Glutamatergic neuron (in vitro differentiated cells): ENCODE measurements at regions not wholly inside any gene's neighbourhood (a gene's known extent, or its start where the extent isn't known, plus 50 kb on each side); places are given as distances from the start of the nearest gene placed in this dataset.

Experiments used
- DNase-seq: peaks from one replicate; pipeline ENCODE4 v3.0.0; 2022
- H3K27ac Mint-ChIP-seq: one replicate; pipeline ENCODE4 v1.8.0; 2020; ENCODE audit warnings: mild to moderate bottlenecking, mixed read lengths, inconsistent platforms; ENCODE audit not compliant: unreplicated experiment
- H3K27me3 Mint-ChIP-seq: one replicate; pipeline ENCODE4 v1.8.0; 2020; ENCODE audit warnings: mild to moderate bottlenecking, moderate library complexity, mixed read lengths, inconsistent platforms; ENCODE audit not compliant: unreplicated experiment
- H3K36me3 Mint-ChIP-seq: one replicate; pipeline ENCODE4 v1.8.0; 2020; ENCODE audit warnings: mild to moderate bottlenecking, mixed read lengths, inconsistent platforms; ENCODE audit not compliant: unreplicated experiment
- H3K4me1 Mint-ChIP-seq: one replicate; pipeline ENCODE4 v1.8.0; 2020; ENCODE audit warnings: mild to moderate bottlenecking, low read depth, mixed read lengths, inconsistent platforms; ENCODE audit not compliant: unreplicated experiment
- H3K4me3 Mint-ChIP-seq: one replicate; pipeline ENCODE4 v1.8.0; 2020; ENCODE audit warnings: mild to moderate bottlenecking, mixed read lengths, inconsistent platforms; ENCODE audit not compliant: unreplicated experiment
- H3K9me3 Mint-ChIP-seq: one replicate; pipeline ENCODE4 v1.8.0; 2020; ENCODE audit warnings: mild to moderate bottlenecking, moderate library complexity, mixed read lengths, inconsistent platforms; ENCODE audit not compliant: unreplicated experiment
- CTCF ChIP-seq: fragments of 200-600 bp; sonication (generic); IDR thresholded peaks from one replicate; pipeline ENCODE4 v1.5.0; 2021; ENCODE audit not compliant: partially characterized antibody, unreplicated experiment

- TF ChIP-seq CTCF = no peak
- no peak for DNase-seq
Observed at GRCh38 chr5:166505544-166505943, 1785.9 kb upstream of the WWC1 start.

GRCh38 chr5:166507810-166508425 lies 1783.5 kb upstream of the WWC1 start:
- H3K27me3 Mint-ChIP-seq = no peaks in the 10 kb centered on the region
- H3K4me3 Mint-ChIP-seq = no peak overlapping the region
- no peaks in the 10 kb centered on the region for H3K4me1 Mint-ChIP-seq
- H3K27ac Mint-ChIP-seq = no peak overlapping the region
- no peaks in the 10 kb centered on the region for H3K36me3 Mint-ChIP-seq
- no peak for TF ChIP-seq CTCF
- H3K9me3 Mint-ChIP-seq = no peaks in the 10 kb centered on the region
- no peak for DNase-seq

More at GRCh38 chr5:166505544-166505943, 1785.9 kb upstream of the WWC1 start:
- no peaks in the 10 kb centered on the region for H3K4me1 Mint-ChIP-seq
- no peaks in the 10 kb centered on the region for H3K9me3 Mint-ChIP-seq
- H3K36me3 Mint-ChIP-seq = no peaks in the 10 kb centered on the region
- peaks cover 1% of the 10 kb centered on the region for H3K27me3 Mint-ChIP-seq
- no peak overlapping the region for H3K4me3 Mint-ChIP-seq
- H3K27ac Mint-ChIP-seq = no peak overlapping the region

GRCh38 chr5:166509085-166509484 lies 1782.4 kb upstream of the WWC1 start:
- DNase-seq = no peak
- Mint-ChIP-seq H3K36me3 (no peaks in the 10 kb centered on the region), H3K4me1 (no peaks in the 10 kb centered on the region), H3K27me3 (no peaks in the 10 kb centered on the region), H3K9me3 (no peaks in the 10 kb centered on the region), H3K4me3 (no peak overlapping the region), H3K27ac (no peak overlapping the region)
- TF ChIP-seq CTCF = no peak

GRCh38 chr5:166517976-166518375 lies 1773.5 kb upstream of the WWC1 start:
- Mint-ChIP-seq H3K9me3 (no peaks in the 10 kb centered on the region), H3K4me1 (no peaks in the 10 kb centered on the region), H3K36me3 (peaks cover 3% of the 10 kb centered on the region), H3K27me3 (no peaks in the 10 kb centered on the region), H3K4me3 (no peak overlapping the region), H3K27ac (no peak overlapping the region)
- DNase-seq = no peak
- no peak for TF ChIP-seq CTCF

- Mint-ChIP-seq H3K27ac (no peak overlapping the region), H3K27me3 (no peaks in the 10 kb centered on the region), H3K9me3 (no peaks in the 10 kb centered on the region), H3K4me3 (no peak overlapping the region), H3K4me1 (no peaks in the 10 kb centered on the region), H3K36me3 (peaks cover 3% of the 10 kb centered on the region)
- TF ChIP-seq CTCF = no peak
- no peak for DNase-seq
Observed at GRCh38 chr5:166523206-166523605, 1768.2 kb upstream of the WWC1 start.
